ENCODE measurements at regions not wholly inside any gene's neighbourhood (a gene's known extent, or its start where the extent isn't known, plus 50 kb on each side); places are given as distances from the start of the nearest gene placed in this dataset.

DNA sequence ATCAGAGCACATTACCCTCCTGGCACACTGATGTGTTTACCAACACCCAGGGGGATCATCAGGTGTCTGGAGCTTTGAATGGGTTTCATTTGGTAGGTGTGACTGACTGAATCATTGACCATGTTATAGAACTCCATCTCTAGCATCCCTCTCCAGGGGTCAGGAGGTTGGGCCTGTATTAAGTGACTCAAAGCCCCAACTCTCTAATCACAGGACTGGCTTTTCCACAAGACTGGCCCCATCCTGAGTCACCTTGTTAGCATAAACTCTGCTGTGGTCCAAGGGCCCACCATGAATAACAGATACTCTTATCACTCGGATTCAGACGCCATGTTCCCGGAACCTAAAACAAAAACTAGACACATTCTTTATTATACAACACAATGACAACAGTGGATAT, 125.9 kb upstream of the NDUFV2 start:
- CTCF ChIA-PET (ENCODE audit: low intra/inter-chr PET ratio, low total read pairs): no interaction called here
- Histone ChIP-seq H4K20me1 (ENCODE audit: insufficient read depth, low read length) (no peaks in the 10 kb centered on the region), H3K27ac (ENCODE audit: extremely low read length, insufficient read depth, low read length) (no peak overlapping the region), H3K27me3 (ENCODE audit: control insufficient read depth in 1 of 2, insufficient read depth in 2 of 2, low read length in 2 of 2) (no peaks in the 10 kb centered on the region; a peak in 1 of 5 replicates), H3K36me3 (replicated peaks in 1 of 2; ENCODE audit: control insufficient read depth in 1 of 2, insufficient read depth in 2 of 2, low read length in 2 of 2) (no peaks in the 10 kb centered on the region), H3K4me3 (replicated peaks in 1 of 3; ENCODE audit: insufficient read depth in 1 of 3, low read depth in 2 of 3, low read length in 3 of 3) (no peak overlapping the region), H3K9ac (ENCODE audit: insufficient read depth, low read depth, low read length) (no peak overlapping the region), H2AFZ (ENCODE audit: low read length) (no peak overlapping the region), H3K9me3 (ENCODE audit: low read length) (no peaks in the 10 kb centered on the region), H3K4me2 (ENCODE audit: low read depth, low read length) (no peak overlapping the region), H3K4me1 (ENCODE audit: insufficient read depth, low read length) (peaks cover 29% of the 10 kb centered on the region), H3K79me2 (ENCODE audit: insufficient read depth, low read length) (no peaks in the 10 kb centered on the region)
- no peak for FAIRE-seq
- intact Hi-C loops (cut with micrococcal nuclease; ENCODE audit: unreplicated experiment) (no loop called here), in situ Hi-C loops (cut with HindIII; ENCODE audit: extremely low pct_ligation_motif_present, low pct_unique_long_range_greater_than_20kb) (no loop called here)
- no TSS peak for BruUV-seq (replicated peaks)
- ATAC-seq: no peak
- POLR2A ChIA-PET: no interaction called here
- WGBS (ENCODE audit: low lambda C conversion rate): 61% methylated on average over 3 of the region's 3 CpGs
- no peak for DNase-seq (ENCODE audit: low spot score)
- TF ChIP-seq ZNF44 (CRISPR knock-in tag; IDR thresholded peaks at IDR 0.05): no peak
- no peak for TF ChIP-seq REPIN1 (CRISPR knock-in tag; IDR thresholded peaks at IDR 0.05; ENCODE audit: borderline replicate concordance, low read depth)
- TF ChIP-seq NONO (IDR thresholded peaks at IDR 0.05): no peak
- TF ChIP-seq NONO (CRISPR knock-in tag; conservative IDR thresholded peaks at IDR 0.05): no peak
- TF ChIP-seq ZNF232 (CRISPR knock-in tag; IDR thresholded peaks at IDR 0.05; ENCODE audit: borderline replicate concordance): no peak
- TF ChIP-seq SKI (IDR thresholded peaks at IDR 0.05; ENCODE audit: partially characterized antibody): no peak
- no peak for TF ChIP-seq THAP11 (CRISPR knock-in tag; IDR thresholded peaks at IDR 0.05)
- no peak for TF ChIP-seq KDM4B (CRISPR knock-in tag; IDR thresholded peaks at IDR 0.05)
- TF ChIP-seq ZNF564 (CRISPR knock-in tag; IDR thresholded peaks at IDR 0.05): no peak
- no peak for TF ChIP-seq ZNF431 (CRISPR knock-in tag; IDR thresholded peaks at IDR 0.05; ENCODE audit: borderline replicate concordance, low read depth)
- no peak for TF ChIP-seq ZNF577 (CRISPR knock-in tag; IDR thresholded peaks at IDR 0.05; ENCODE audit: borderline replicate concordance, low read depth)
- TF ChIP-seq ZNF790 (CRISPR knock-in tag; IDR thresholded peaks at IDR 0.05; ENCODE audit: borderline replicate concordance): no peak
- TF ChIP-seq CENPX (CRISPR knock-in tag; IDR thresholded peaks at IDR 0.05): no peak
- TF ChIP-seq RAD51 (IDR thresholded peaks at IDR 0.05; ENCODE audit: borderline replicate concordance): no peak
- TF ChIP-seq ARNT2 (CRISPR knock-in tag; IDR thresholded peaks at IDR 0.05; ENCODE audit: low read depth): no peak
- TF ChIP-seq HOXA5 (CRISPR knock-in tag; IDR thresholded peaks at IDR 0.05): no peak
- TF ChIP-seq, protein P1, sequence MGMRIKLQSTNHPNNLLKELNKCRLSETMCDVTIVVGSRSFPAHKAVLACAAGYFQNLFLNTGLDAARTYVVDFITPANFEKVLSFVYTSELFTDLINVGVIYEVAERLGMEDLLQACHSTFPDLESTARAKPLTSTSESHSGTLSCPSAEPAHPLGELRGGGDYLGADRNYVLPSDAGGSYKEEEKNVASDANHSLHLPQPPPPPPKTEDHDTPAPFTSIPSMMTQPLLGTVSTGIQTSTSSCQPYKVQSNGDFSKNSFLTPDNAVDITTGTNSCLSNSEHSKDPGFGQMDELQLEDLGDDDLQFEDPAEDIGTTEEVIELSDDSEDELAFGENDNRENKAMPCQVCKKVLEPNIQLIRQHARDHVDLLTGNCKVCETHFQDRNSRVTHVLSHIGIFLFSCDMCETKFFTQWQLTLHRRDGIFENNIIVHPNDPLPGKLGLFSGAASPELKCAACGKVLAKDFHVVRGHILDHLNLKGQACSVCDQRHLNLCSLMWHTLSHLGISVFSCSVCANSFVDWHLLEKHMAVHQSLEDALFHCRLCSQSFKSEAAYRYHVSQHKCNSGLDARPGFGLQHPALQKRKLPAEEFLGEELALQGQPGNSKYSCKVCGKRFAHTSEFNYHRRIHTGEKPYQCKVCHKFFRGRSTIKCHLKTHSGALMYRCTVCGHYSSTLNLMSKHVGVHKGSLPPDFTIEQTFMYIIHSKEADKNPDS (CRISPR knock-in tag; IDR thresholded peaks at IDR 0.05): no peak
